Mucosa of gallbladder (tissue), 1 donor: ENCODE measurements at regions not wholly inside any gene's neighbourhood (a gene's known extent, or its start where the extent isn't known, plus 50 kb on each side); places are given as distances from the start of the nearest gene placed in this dataset.
"Not testable (repeated sequence)": the region's sequence is repeated elsewhere in the genome, so short reads cannot be mapped to it uniquely, and the experiment has no call there.

Source experiments
- DNase-seq: peaks from one replicate; pipeline ENCODE4 v3.0.0-alpha.2; 2020; ENCODE audit warnings: low spot score
- donor health status: DM: no; HTN: no; CAD: no.

- DNase-seq = no peak
These were observed 204.9 kb upstream of the PTER start for GRCh38 chr10:16231734-16232435.

GRCh38 chr10:16232441-16232840 is 204.4 kb upstream of the PTER start:
- no peak for DNase-seq

- DNase-seq = no peak
These were observed 201.9 kb upstream of the PTER start for GRCh38 chr10:16234916-16235315.

- DNase-seq = no peak
These were observed 194.4 kb upstream of the PTER start for GRCh38 chr10:16242446-16242845.

- no peak for DNase-seq
These were observed 193.8 kb upstream of the PTER start for GRCh38 chr10:16242859-16243613.

- not testable (repeated sequence) for DNase-seq
These were observed 186.7 kb upstream of the PTER start for GRCh38 chr10:16250136-16250535.

- DNase-seq = no peak
These were observed 180.5 kb upstream of the PTER start for GRCh38 chr10:16256336-16256735.

- DNase-seq = no peak
These were observed 178.3 kb upstream of the PTER start for GRCh38 chr10:16258291-16259040.

GRCh38 chr10:16259726-16260125 is 177.1 kb upstream of the PTER start:
- DNase-seq = no peak

GRCh38 chr10:16260388-16260787 is 176.4 kb upstream of the PTER start:
- DNase-seq = no peak

- DNase-seq = no peak
These were observed 165.2 kb upstream of the PTER start for GRCh38 chr10:16271571-16271970.

GRCh38 chr10:16274911-16275310 is 161.9 kb upstream of the PTER start:
- no peak for DNase-seq

GRCh38 chr10:16280595-16280994 is 156.2 kb upstream of the PTER start:
- DNase-seq = no peak

- DNase-seq = no peak
These were observed 144.4 kb upstream of the PTER start for GRCh38 chr10:16292366-16292765.

- DNase-seq = no peak
These were observed 139.7 kb upstream of the PTER start for GRCh38 chr10:16297069-16297468.

GRCh38 chr10:16297642-16298041 is 139.2 kb upstream of the PTER start:
- no peak for DNase-seq

- DNase-seq = no peak
These were observed 132.5 kb upstream of the PTER start for GRCh38 chr10:16304311-16304710.

GRCh38 chr10:16310440-16310839 is 126.4 kb upstream of the PTER start:
- no peak for DNase-seq

- no peak for DNase-seq
These were observed 122.6 kb upstream of the PTER start for GRCh38 chr10:16314259-16314658.

- DNase-seq = no peak
These were observed 119.9 kb upstream of the PTER start for GRCh38 chr10:16316733-16317390.

GRCh38 chr10:16341637-16342036 is 95.2 kb upstream of the PTER start:
- no peak for DNase-seq

- DNase-seq = no peak
These were observed 87.9 kb upstream of the PTER start for GRCh38 chr10:16348891-16349290.
